ENCODE measurements at regions not wholly inside any gene's neighbourhood (a gene's known extent, or its start where the extent isn't known, plus 50 kb on each side); places are given as distances from the start of the nearest gene placed in this dataset.

DNA sequence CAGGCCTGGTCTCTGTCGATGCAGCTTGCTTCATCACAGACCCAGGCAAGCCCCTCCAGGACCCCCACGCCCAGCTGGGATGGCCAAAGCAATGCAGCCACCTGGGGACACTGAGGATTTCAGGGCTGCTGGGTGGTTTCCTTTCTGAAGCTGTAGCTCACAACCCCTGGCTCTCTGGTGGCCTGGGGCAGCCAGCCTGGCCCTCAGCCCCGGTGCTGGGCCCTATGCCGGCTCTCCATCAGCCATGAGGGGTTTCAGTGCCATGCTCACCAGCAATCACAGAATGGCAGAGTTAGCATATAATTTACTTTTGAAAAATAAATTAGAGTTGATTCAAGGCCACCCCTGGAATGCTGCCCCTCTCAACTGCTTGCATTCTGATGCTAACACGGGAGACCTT lies 150.2 kb upstream of the UNC5B start:
- peaks cover 45% of the 10 kb centered on the region for H3K27me3 Mint-ChIP-seq (ENCODE audit: insufficient read depth)
- H3K27ac Mint-ChIP-seq, result no peak overlapping the region
- H3K9me3 Mint-ChIP-seq, result no peaks in the 10 kb centered on the region
- TF ChIP-seq, protein P1, sequence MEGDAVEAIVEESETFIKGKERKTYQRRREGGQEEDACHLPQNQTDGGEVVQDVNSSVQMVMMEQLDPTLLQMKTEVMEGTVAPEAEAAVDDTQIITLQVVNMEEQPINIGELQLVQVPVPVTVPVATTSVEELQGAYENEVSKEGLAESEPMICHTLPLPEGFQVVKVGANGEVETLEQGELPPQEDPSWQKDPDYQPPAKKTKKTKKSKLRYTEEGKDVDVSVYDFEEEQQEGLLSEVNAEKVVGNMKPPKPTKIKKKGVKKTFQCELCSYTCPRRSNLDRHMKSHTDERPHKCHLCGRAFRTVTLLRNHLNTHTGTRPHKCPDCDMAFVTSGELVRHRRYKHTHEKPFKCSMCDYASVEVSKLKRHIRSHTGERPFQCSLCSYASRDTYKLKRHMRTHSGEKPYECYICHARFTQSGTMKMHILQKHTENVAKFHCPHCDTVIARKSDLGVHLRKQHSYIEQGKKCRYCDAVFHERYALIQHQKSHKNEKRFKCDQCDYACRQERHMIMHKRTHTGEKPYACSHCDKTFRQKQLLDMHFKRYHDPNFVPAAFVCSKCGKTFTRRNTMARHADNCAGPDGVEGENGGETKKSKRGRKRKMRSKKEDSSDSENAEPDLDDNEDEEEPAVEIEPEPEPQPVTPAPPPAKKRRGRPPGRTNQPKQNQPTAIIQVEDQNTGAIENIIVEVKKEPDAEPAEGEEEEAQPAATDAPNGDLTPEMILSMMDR (IDR thresholded peaks at IDR 0.05), result no peak
- DNase-seq, result no peak
- H3K4me1 Mint-ChIP-seq (ENCODE audit: low read depth), result peaks cover 7% of the 10 kb centered on the region; the same call in 1 of the 2 replicates
- no peak overlapping the region for H3K4me3 Mint-ChIP-seq
- no peaks in the 10 kb centered on the region for H3K36me3 Mint-ChIP-seq (ENCODE audit: low read depth)

DNA sequence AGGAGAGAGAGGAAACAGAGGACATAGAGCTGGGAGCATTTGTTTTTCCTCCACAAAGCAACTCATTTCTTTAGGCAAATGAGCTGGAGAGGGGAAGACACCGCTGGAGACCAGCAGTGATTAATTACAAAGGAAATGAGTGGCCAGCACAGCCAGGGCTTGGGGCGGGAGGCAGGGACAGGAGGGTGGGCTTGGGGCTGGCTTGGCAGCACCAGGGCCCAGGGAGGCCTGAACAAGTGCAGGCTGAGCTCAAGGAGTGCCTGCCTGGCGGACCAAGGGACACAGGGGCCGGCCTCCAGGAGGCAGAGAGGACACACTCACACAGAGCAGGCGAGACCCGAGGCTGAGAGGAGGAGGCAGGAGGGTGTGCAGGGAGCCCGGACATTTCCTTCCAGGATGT lies 149.0 kb upstream of the UNC5B start:
- Mint-ChIP-seq H3K9me3 (no peaks in the 10 kb centered on the region), H3K27ac (no peak overlapping the region), H3K27me3 (ENCODE audit: insufficient read depth) (peaks cover 43% of the 10 kb centered on the region), H3K4me1 (ENCODE audit: low read depth) (peaks cover 7% of the 10 kb centered on the region; the same call in 1 of the 2 replicates), H3K4me3 (no peak overlapping the region), H3K36me3 (ENCODE audit: low read depth) (no peaks in the 10 kb centered on the region)
- TF ChIP-seq, protein P1 (IDR thresholded peaks at IDR 0.05), result no peak
- no peak for DNase-seq

DNA sequence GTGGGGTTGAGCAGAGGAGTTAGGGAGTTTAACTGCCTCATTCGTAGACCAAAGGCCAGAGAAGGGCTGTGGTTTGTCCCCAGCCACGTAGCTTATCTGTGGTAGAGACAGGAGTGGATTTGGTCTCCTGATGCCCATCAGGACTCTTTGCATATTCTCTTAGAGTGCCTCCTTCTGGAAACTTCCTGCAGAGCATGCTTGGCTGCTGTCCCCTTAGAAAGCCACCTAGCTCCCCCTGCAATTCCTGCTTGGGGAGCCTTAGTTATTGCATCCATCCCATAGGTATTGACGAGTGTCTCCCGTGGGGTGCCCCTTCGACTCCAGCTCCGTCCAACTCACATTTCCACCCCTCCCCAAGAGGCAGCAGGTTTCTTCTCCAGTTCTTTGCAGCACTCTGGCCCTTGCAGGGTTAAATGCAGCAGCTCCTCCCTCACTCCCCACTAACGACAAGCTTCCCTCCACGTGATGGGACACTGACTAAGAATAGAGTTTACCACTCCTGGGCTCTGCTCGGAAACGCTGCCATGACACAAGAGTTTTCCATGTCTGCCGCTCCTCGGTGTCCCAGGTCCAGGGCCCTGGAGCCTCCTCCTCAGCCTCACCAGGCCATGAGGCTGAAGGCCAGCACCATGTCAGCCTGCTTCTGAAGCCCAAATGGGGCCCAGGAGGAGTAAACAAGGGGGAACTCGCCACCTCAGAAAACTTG lies 147.8 kb upstream of the UNC5B start:
- H3K9me3 Mint-ChIP-seq, result no peaks in the 10 kb centered on the region
- TF ChIP-seq, protein P1 (IDR thresholded peaks at IDR 0.05), result peak; percentile 35
- peak; percentile 10 for DNase-seq
- no peak overlapping the region for H3K27ac Mint-ChIP-seq
- peaks cover 7% of the 10 kb centered on the region; the same call in 1 of the 2 replicates for H3K4me1 Mint-ChIP-seq (ENCODE audit: low read depth)
- H3K4me3 Mint-ChIP-seq, result no peak overlapping the region; the same call in 1 of the 2 replicates
- H3K36me3 Mint-ChIP-seq (ENCODE audit: low read depth), result no peaks in the 10 kb centered on the region
- H3K27me3 Mint-ChIP-seq (ENCODE audit: insufficient read depth), result peaks cover 40% of the 10 kb centered on the region

DNA sequence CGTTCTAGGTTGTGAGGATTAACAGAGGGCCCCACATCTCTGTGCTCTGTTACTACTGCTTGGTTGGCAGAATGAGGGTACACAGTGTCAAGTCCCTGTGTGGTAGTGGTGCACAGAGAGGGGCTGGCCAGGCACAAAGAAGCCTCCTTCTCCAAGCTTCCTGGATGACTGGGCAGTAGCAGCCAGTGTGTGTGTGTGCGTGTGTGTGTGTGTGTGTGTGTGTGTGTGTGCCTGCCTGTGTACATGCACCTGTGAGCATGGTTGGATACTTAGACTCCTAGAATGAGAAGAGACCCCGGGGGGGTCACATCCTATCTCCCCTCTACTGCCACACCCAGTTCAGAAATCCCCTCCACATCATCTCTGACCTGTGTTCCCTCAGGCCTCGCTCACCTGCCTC lies 146.7 kb upstream of the UNC5B start:
- Mint-ChIP-seq H3K27ac (no peak overlapping the region), H3K27me3 (ENCODE audit: insufficient read depth) (peaks cover 48% of the 10 kb centered on the region), H3K9me3 (no peaks in the 10 kb centered on the region), H3K36me3 (ENCODE audit: low read depth) (no peaks in the 10 kb centered on the region), H3K4me1 (ENCODE audit: low read depth) (peaks cover 7% of the 10 kb centered on the region; the same call in 1 of the 2 replicates), H3K4me3 (no peak overlapping the region)
- no peak for DNase-seq
- TF ChIP-seq, protein P1 (IDR thresholded peaks at IDR 0.05), result no peak

DNA sequence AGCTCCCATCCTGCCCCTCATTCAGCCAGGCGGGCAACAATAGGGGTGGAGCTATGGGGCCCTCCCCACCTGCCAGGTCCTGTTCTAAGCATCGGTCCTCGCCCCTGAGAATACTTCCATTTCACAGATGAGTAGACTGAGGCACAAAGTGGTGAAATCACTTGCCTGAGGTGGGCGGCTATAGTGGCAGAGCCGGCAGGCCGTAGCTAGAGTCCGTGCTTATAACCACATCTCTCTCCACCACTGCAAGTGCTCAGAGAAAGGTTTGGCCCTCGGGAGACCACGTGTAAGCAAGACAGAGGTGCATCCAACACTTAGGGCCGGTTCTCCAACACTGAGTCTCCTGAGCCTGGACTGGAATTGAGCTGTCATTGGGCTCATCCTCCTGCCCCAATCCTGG lies 145.8 kb upstream of the UNC5B start:
- no peak overlapping the region for H3K4me3 Mint-ChIP-seq
- H3K27me3 Mint-ChIP-seq (ENCODE audit: insufficient read depth), result peaks cover 53% of the 10 kb centered on the region
- H3K9me3 Mint-ChIP-seq, result no peaks in the 10 kb centered on the region
- TF ChIP-seq, protein P1 (IDR thresholded peaks at IDR 0.05), result no peak
- no peak overlapping the region for H3K27ac Mint-ChIP-seq
- no peak for DNase-seq
- peaks cover 7% of the 10 kb centered on the region; the same call in 1 of the 2 replicates for H3K4me1 Mint-ChIP-seq (ENCODE audit: low read depth)
- H3K36me3 Mint-ChIP-seq (ENCODE audit: low read depth), result no peaks in the 10 kb centered on the region

Data from HFFc6 (cell line).